GM23248 (cell line): ENCODE measurements at regions not wholly inside any gene's neighbourhood (a gene's known extent, or its start where the extent isn't known, plus 50 kb on each side); places are given as distances from the start of the nearest gene placed in this dataset.

Source experiments
- DNase-seq: peaks from one replicate; pipeline ENCODE4 v3.0.0-alpha.2; 2015
- H2AFZ ChIP-seq: fragments of 200-600 bp; sonication (generic); 2 replicates; pipeline ENCODE4 v1.6.1; 2016; ENCODE audit warnings: antibody characterized with exemption
- H3F3A ChIP-seq: fragments of 200-600 bp; sonication (generic); 2 replicates; pipeline ENCODE4 v1.6.1; 2016; ENCODE audit warnings: mild to moderate bottlenecking, antibody characterized with exemption, mixed run types; ENCODE audit not compliant: insufficient read depth
- H3K27ac ChIP-seq: fragments of 200-600 bp; sonication (generic); 2 replicates; pipeline ENCODE4 v1.5.1; 2016; ENCODE audit warnings: mild to moderate bottlenecking
- H3K27me3 ChIP-seq: fragments of 200-600 bp; sonication (generic); replicated peaks from 2 replicates; pipeline ENCODE4 v1.6.1; 2016; ENCODE audit warnings: mild to moderate bottlenecking; ENCODE audit not compliant: insufficient read depth
- H3K36me3 ChIP-seq: fragments of 200-600 bp; sonication (generic); 2 replicates; pipeline ENCODE4 v1.6.1; 2016; ENCODE audit warnings: low read depth, mild to moderate bottlenecking
- H3K4me1 ChIP-seq: fragments of 200-600 bp; sonication (generic); 2 replicates; pipeline ENCODE4 v1.6.1; 2016; ENCODE audit warnings: mild to moderate bottlenecking; ENCODE audit not compliant: insufficient read depth
- H3K4me2 ChIP-seq: fragments of 200-600 bp; sonication (generic); one replicate; pipeline ENCODE4 v1.6.1; 2016; ENCODE audit warnings: mild to moderate bottlenecking; ENCODE audit not compliant: unreplicated experiment
- H3K4me3 ChIP-seq: fragments of 200-600 bp; sonication (generic); 2 replicates; pipeline ENCODE4 v1.5.1; 2016; ENCODE audit warnings: mild to moderate bottlenecking
- H3K79me2 ChIP-seq: fragments of 200-600 bp; sonication (generic); 2 replicates; pipeline ENCODE4 v1.6.1; 2016; ENCODE audit warnings: mild to moderate bottlenecking; ENCODE audit not compliant: insufficient read depth
- H3K9ac ChIP-seq: fragments of 200-600 bp; sonication (generic); 2 replicates; pipeline ENCODE4 v1.6.1; 2016; ENCODE audit warnings: mild to moderate bottlenecking
- H3K9me2 ChIP-seq: fragments of 200-600 bp; sonication (generic); 2 replicates; pipeline ENCODE4 v1.6.1; 2016; ENCODE audit warnings: mixed run types, mild to moderate bottlenecking, moderate library complexity; ENCODE audit not compliant: insufficient read depth
- H3K9me3 ChIP-seq: fragments of 200-600 bp; sonication (generic); one replicate; pipeline ENCODE4 v1.6.1; 2017; ENCODE audit warnings: low read depth
- H4K20me1 ChIP-seq: fragments of 200-600 bp; sonication (generic); 2 replicates; pipeline ENCODE4 v1.6.0; 2016; ENCODE audit not compliant: insufficient read depth
- EZH2 ChIP-seq: fragments of 200-600 bp; sonication (generic); IDR thresholded peaks from 2 replicates; pipeline ENCODE4 v1.6.1; 2018; ENCODE audit warnings: antibody characterized with exemption, mild to moderate bottlenecking; ENCODE audit not compliant: insufficient read depth, poor library complexity, severe bottlenecking
- EZH2phosphoT487 ChIP-seq: fragments of 200-600 bp; sonication (generic); IDR thresholded peaks from 2 replicates; pipeline ENCODE4 v1.6.1; 2018; ENCODE audit warnings: antibody characterized with exemption, moderate library complexity, mild to moderate bottlenecking, low read depth; ENCODE audit not compliant: insufficient read depth
- WGBS, 2 experiments: methylation state at CpG; one replicate each; pipeline ENCODE4 v1.1.6; 2015 to 2017; ENCODE audit warnings: low lambda C conversion rate in 2 of 2, low coverage in 1 of 2; ENCODE audit errors: missing lambda C conversion rate in 2 of 2; 5-methylcytosine and 5-hydroxymethylcytosine counted together
- in situ Hi-C: fragments of 300-500 bp; cut with MboI; formaldehyde crosslinking; loops from 2 replicates; pipeline ENCODE4 v1.15.0; 2020

- Histone ChIP-seq H3K9me3 (no peaks in the 10 kb centered on the region), H3F3A (no peaks in the 10 kb centered on the region), H4K20me1 (no peaks in the 10 kb centered on the region), H2AFZ (no peak overlapping the region), H3K79me2 (no peaks in the 10 kb centered on the region), H3K9ac (no peak overlapping the region), H3K4me3 (no peak overlapping the region), H3K36me3 (no peaks in the 10 kb centered on the region), H3K4me2 (no peak overlapping the region), H3K9me2 (no peaks in the 10 kb centered on the region), H3K27me3 (no peaks in the 10 kb centered on the region), H3K27ac (no peak overlapping the region), H3K4me1 (no peaks in the 10 kb centered on the region)
- WGBS, 2 experiments = 67 to 77% methylated on average over 2 of the region's 2 CpGs
- in situ Hi-C loops = no loop called here
- no peak for DNase-seq
- no peak for TF ChIP-seq EZH2
- no peak for TF ChIP-seq EZH2phosphoT487
Measured at GRCh38 chr6:148112851-148113319, 229.8 kb upstream of the SASH1 start.

GRCh38 chr6:148116001-148116400 is 226.6 kb upstream of the SASH1 start:
- in situ Hi-C loops = no loop called here
- H3K9me3 ChIP-seq = no peaks in the 10 kb centered on the region
- no peak overlapping the region for H3K27ac ChIP-seq
- H3K4me1 ChIP-seq = no peaks in the 10 kb centered on the region
- H3K9ac ChIP-seq = no peak overlapping the region
- no peak overlapping the region for H2AFZ ChIP-seq
- H4K20me1 ChIP-seq = no peaks in the 10 kb centered on the region
- no peaks in the 10 kb centered on the region for H3F3A ChIP-seq
- H3K27me3 ChIP-seq = 0 out of 2 replicates have a peak, but pooled peaks cover 5% of the 10 kb centered on the region
- no peaks in the 10 kb centered on the region for H3K79me2 ChIP-seq
- H3K4me2 ChIP-seq = no peak overlapping the region
- H3K36me3 ChIP-seq = no peaks in the 10 kb centered on the region
- H3K4me3 ChIP-seq = no peak overlapping the region
- TF ChIP-seq EZH2phosphoT487 (no peak), EZH2 (no peak)
- 10 to 19% methylated on average over 3 of the region's 3 CpGs for WGBS, 2 experiments
- no peaks in the 10 kb centered on the region for H3K9me2 ChIP-seq
- no peak for DNase-seq

GRCh38 chr6:148118244-148118643 is 224.4 kb upstream of the SASH1 start:
- Histone ChIP-seq H3K4me2 (no peak overlapping the region), H3K4me3 (no peak overlapping the region), H3K27ac (no peak overlapping the region), H3K36me3 (no peaks in the 10 kb centered on the region), H3K9me2 (no peaks in the 10 kb centered on the region), H3K4me1 (no peaks in the 10 kb centered on the region), H3K27me3 (peaks cover 5% of the 10 kb centered on the region; the same call in 1 of the 2 replicates), H3K9ac (no peak overlapping the region), H4K20me1 (no peaks in the 10 kb centered on the region), H2AFZ (no peak overlapping the region), H3F3A (no peaks in the 10 kb centered on the region), H3K79me2 (no peaks in the 10 kb centered on the region), H3K9me3 (no peaks in the 10 kb centered on the region)
- in situ Hi-C loops = no loop called here
- TF ChIP-seq EZH2 = no peak
- TF ChIP-seq EZH2phosphoT487 = no peak
- 68 to 70% methylated on average over 1 of the region's 1 CpG for WGBS, 2 experiments
- no peak for DNase-seq

GRCh38 chr6:148128014-148128730 is 214.5 kb upstream of the SASH1 start:
- WGBS, 2 experiments = 28 to 34% methylated on average over 6 of the region's 6 CpGs
- no peaks in the 10 kb centered on the region for H3K9me3 ChIP-seq
- DNase-seq = peak; percentile 23
- in situ Hi-C loops = no loop called here
- no peak for TF ChIP-seq EZH2
- no peak for TF ChIP-seq EZH2phosphoT487
- H3K4me3 ChIP-seq = no peak overlapping the region
- H4K20me1 ChIP-seq = no peaks in the 10 kb centered on the region
- H3K9ac ChIP-seq = no peak overlapping the region
- H3K79me2 ChIP-seq = no peaks in the 10 kb centered on the region
- peaks cover 4% of the 10 kb centered on the region for H3K27me3 ChIP-seq
- H2AFZ ChIP-seq = no peak overlapping the region
- no peak overlapping the region for H3K27ac ChIP-seq
- no peak overlapping the region for H3K4me2 ChIP-seq
- no peaks in the 10 kb centered on the region for H3K36me3 ChIP-seq
- H3K9me2 ChIP-seq = no peaks in the 10 kb centered on the region
- H3K4me1 ChIP-seq = no peaks in the 10 kb centered on the region
- no peaks in the 10 kb centered on the region for H3F3A ChIP-seq

- Histone ChIP-seq H3K9ac (no peak overlapping the region), H3F3A (no peaks in the 10 kb centered on the region), H2AFZ (no peak overlapping the region), H3K27me3 (peaks cover 24% of the 10 kb centered on the region), H3K4me3 (no peak overlapping the region), H3K79me2 (no peaks in the 10 kb centered on the region), H3K4me2 (no peak overlapping the region), H3K9me3 (no peaks in the 10 kb centered on the region), H4K20me1 (no peaks in the 10 kb centered on the region), H3K36me3 (no peaks in the 10 kb centered on the region), H3K27ac (no peak overlapping the region), H3K4me1 (no peaks in the 10 kb centered on the region), H3K9me2 (no peaks in the 10 kb centered on the region)
- WGBS, 2 experiments = 31 to 35% methylated on average over 6 of the region's 6 CpGs
- in situ Hi-C loops = no loop called here
- no peak for DNase-seq
- TF ChIP-seq EZH2phosphoT487 = no peak
- no peak for TF ChIP-seq EZH2
Measured at GRCh38 chr6:148134592-148134991, 208.0 kb upstream of the SASH1 start.
